Nephron (organoid): ENCODE measurements at regions not wholly inside any gene's neighbourhood (a gene's known extent, or its start where the extent isn't known, plus 50 kb on each side); places are given as distances from the start of the nearest gene placed in this dataset.

ENCODE experiments used
- H3K27ac Mint-ChIP-seq, 3 experiments: 2 replicates each; pipeline ENCODE4 v1.8.0; 2020; ENCODE audit warnings: mixed read lengths in 3 of 3, mild to moderate bottlenecking in 2 of 3, moderate library complexity in 1 of 3
- H3K27me3 Mint-ChIP-seq: 2 replicates; pipeline ENCODE4 v1.8.0; 2021; ENCODE audit warnings: low read depth, mild to moderate bottlenecking, moderate library complexity, mixed read lengths
- H3K36me3 Mint-ChIP-seq: 2 replicates; pipeline ENCODE4 v1.8.0; 2020; ENCODE audit warnings: low read depth, mixed read lengths
- H3K4me1 Mint-ChIP-seq: 2 replicates; pipeline ENCODE4 v1.8.0; 2020; ENCODE audit warnings: mixed read lengths
- H3K4me3 Mint-ChIP-seq, 3 experiments: 2 replicates each; pipeline ENCODE4 v1.8.0; 2020; ENCODE audit warnings: mild to moderate bottlenecking in 3 of 3, mixed read lengths in 3 of 3, moderate library complexity in 2 of 3
- H3K9me3 Mint-ChIP-seq: 2 replicates; pipeline ENCODE4 v1.8.0; 2020; ENCODE audit warnings: mixed read lengths
- TF ChIP-seq, protein P1 (sequence below), 3 experiments: fragments of 200-600 bp; sonication (generic); IDR thresholded peaks; one replicate each; pipeline ENCODE4 v1.5.0; 2021; ENCODE audit warnings: antibody characterized with exemption in 3 of 3; ENCODE audit not compliant: unreplicated experiment in 3 of 3

- Mint-ChIP-seq H3K27me3 (peaks cover 17% of the 10 kb centered on the region), H3K27ac (no peak overlapping the region), H3K36me3 (peaks cover 6% of the 10 kb centered on the region), H3K9me3 (peaks cover 30% of the 10 kb centered on the region), H3K4me1 (peaks cover 9% of the 10 kb centered on the region), H3K4me3 (no peak overlapping the region)
- TF ChIP-seq, protein P1, sequence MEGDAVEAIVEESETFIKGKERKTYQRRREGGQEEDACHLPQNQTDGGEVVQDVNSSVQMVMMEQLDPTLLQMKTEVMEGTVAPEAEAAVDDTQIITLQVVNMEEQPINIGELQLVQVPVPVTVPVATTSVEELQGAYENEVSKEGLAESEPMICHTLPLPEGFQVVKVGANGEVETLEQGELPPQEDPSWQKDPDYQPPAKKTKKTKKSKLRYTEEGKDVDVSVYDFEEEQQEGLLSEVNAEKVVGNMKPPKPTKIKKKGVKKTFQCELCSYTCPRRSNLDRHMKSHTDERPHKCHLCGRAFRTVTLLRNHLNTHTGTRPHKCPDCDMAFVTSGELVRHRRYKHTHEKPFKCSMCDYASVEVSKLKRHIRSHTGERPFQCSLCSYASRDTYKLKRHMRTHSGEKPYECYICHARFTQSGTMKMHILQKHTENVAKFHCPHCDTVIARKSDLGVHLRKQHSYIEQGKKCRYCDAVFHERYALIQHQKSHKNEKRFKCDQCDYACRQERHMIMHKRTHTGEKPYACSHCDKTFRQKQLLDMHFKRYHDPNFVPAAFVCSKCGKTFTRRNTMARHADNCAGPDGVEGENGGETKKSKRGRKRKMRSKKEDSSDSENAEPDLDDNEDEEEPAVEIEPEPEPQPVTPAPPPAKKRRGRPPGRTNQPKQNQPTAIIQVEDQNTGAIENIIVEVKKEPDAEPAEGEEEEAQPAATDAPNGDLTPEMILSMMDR (IDR thresholded peaks at IDR 0.05; ENCODE audit: unreplicated experiment in 3 of 3), result no peak
Measured at GRCh38 chr1:222461941-222462340, 86.0 kb downstream of the HHIPL2 start.

GRCh38 chr1:222459652-222460051 lies 88.3 kb downstream of the HHIPL2 start:
- peaks cover 33% of the 10 kb centered on the region for H3K9me3 Mint-ChIP-seq
- peaks cover 6% of the 10 kb centered on the region for H3K36me3 Mint-ChIP-seq
- no peak overlapping the region for H3K4me3 Mint-ChIP-seq
- TF ChIP-seq, protein P1 (IDR thresholded peaks at IDR 0.05; ENCODE audit: unreplicated experiment in 3 of 3), result no peak
- no peak overlapping the region for H3K27ac Mint-ChIP-seq
- H3K4me1 Mint-ChIP-seq, result peaks cover 7% of the 10 kb centered on the region
- peaks cover 32% of the 10 kb centered on the region for H3K27me3 Mint-ChIP-seq

GRCh38 chr1:222457513-222457912 lies 90.4 kb downstream of the HHIPL2 start:
- peaks cover 31% of the 10 kb centered on the region for H3K9me3 Mint-ChIP-seq
- TF ChIP-seq, protein P1 (IDR thresholded peaks at IDR 0.05; ENCODE audit: unreplicated experiment in 3 of 3), result no peak
- peaks cover 44% of the 10 kb centered on the region for H3K27me3 Mint-ChIP-seq
- peaks cover 10% of the 10 kb centered on the region for H3K4me1 Mint-ChIP-seq
- H3K27ac Mint-ChIP-seq, result no peak overlapping the region
- no peak overlapping the region for H3K4me3 Mint-ChIP-seq
- peaks cover 6% of the 10 kb centered on the region for H3K36me3 Mint-ChIP-seq

GRCh38 chr1:222457084-222457483 lies 90.8 kb downstream of the HHIPL2 start:
- peaks cover 48% of the 10 kb centered on the region for H3K27me3 Mint-ChIP-seq
- peaks cover 6% of the 10 kb centered on the region for H3K36me3 Mint-ChIP-seq
- TF ChIP-seq, protein P1 (IDR thresholded peaks at IDR 0.05; ENCODE audit: unreplicated experiment in 3 of 3), result no peak
- no peak overlapping the region for H3K27ac Mint-ChIP-seq
- peaks cover 31% of the 10 kb centered on the region for H3K9me3 Mint-ChIP-seq
- peaks cover 10% of the 10 kb centered on the region for H3K4me1 Mint-ChIP-seq
- no peak overlapping the region for H3K4me3 Mint-ChIP-seq

GRCh38 chr1:222455188-222455879 lies 92.6 kb downstream of the HHIPL2 start:
- peaks cover 66% of the 10 kb centered on the region for H3K27me3 Mint-ChIP-seq
- TF ChIP-seq, protein P1 (IDR thresholded peaks at IDR 0.05; ENCODE audit: unreplicated experiment in 3 of 3), result peak; percentile 87 to 98 (median 96)
- H3K36me3 Mint-ChIP-seq, result peaks cover 6% of the 10 kb centered on the region
- peak overlapping the region in 2 of 3 experiments; percentile 7 to 11 for H3K4me3 Mint-ChIP-seq
- peaks cover 31% of the 10 kb centered on the region for H3K9me3 Mint-ChIP-seq
- peaks cover 10% of the 10 kb centered on the region for H3K4me1 Mint-ChIP-seq
- peak overlapping the region in 2 of 3 experiments; percentile 1 to 22 for H3K27ac Mint-ChIP-seq

GRCh38 chr1:222454782-222455181 lies 93.1 kb downstream of the HHIPL2 start:
- H3K27me3 Mint-ChIP-seq, result peaks cover 69% of the 10 kb centered on the region
- H3K9me3 Mint-ChIP-seq, result peaks cover 28% of the 10 kb centered on the region
- TF ChIP-seq, protein P1 (IDR thresholded peaks at IDR 0.05; ENCODE audit: unreplicated experiment in 3 of 3), result no peak
- H3K4me3 Mint-ChIP-seq, result peak overlapping the region in 2 of 3 experiments; percentile 7 to 11
- peaks cover 6% of the 10 kb centered on the region for H3K36me3 Mint-ChIP-seq
- peaks cover 10% of the 10 kb centered on the region for H3K4me1 Mint-ChIP-seq
- H3K27ac Mint-ChIP-seq, result peak overlapping the region in 2 of 3 experiments; percentile 1 to 22
